ENCODE measurements at regions not wholly inside any gene's neighbourhood (a gene's known extent, or its start where the extent isn't known, plus 50 kb on each side); places are given as distances from the start of the nearest gene placed in this dataset.

- no peak for TF ChIP-seq FOXM1 (IDR thresholded peaks at IDR 0.05; ENCODE audit: borderline replicate concordance, low read depth)
- TF ChIP-seq REST (IDR thresholded peaks at IDR 0.05; ENCODE audit: low read depth), result no peak
- no peak for TF ChIP-seq RAD21 (IDR thresholded peaks at IDR 0.05; ENCODE audit: low read depth)
- TF ChIP-seq MAX (IDR thresholded peaks at IDR 0.05), result no peak
- no peak for TF ChIP-seq USF1 (IDR thresholded peaks at IDR 0.05)
- TF ChIP-seq CEBPB (IDR thresholded peaks at IDR 0.05), result no peak
- no peak for TF ChIP-seq CREB1 (IDR thresholded peaks at IDR 0.05; ENCODE audit: low read depth)
Measured at GRCh38 chr6:137547601-137548000, 53.4 kb upstream of the OLIG3 start.
